ENCODE measurements at regions not wholly inside any gene's neighbourhood (a gene's known extent, or its start where the extent isn't known, plus 50 kb on each side); places are given as distances from the start of the nearest gene placed in this dataset.

DNA sequence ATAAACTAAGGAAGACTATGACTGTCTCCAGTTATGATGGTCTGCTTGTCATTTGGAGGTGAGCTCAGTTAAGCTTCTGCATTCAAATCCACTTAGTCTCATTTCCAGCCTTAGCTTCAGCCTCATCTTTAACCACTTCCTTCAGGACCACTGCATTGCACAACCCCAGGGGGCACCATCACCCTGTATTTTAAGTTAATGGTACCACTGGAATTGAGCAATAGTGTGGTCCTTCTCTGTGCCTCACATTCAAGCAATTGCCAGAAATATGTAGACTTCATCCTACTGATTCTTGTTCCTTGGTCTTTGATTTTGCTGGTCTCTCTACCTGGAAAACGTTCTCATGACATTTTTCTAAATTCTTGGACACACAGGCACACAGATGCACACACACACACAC is 131.5 kb upstream of the PTPN3 start:
- no peak overlapping the region for H3K27ac ChIP-seq (replicated peaks; ENCODE audit: low read length)
- no peak overlapping the region for H2BK5ac ChIP-seq (ENCODE audit: low read length)
- WGBS, 2 donors (ENCODE audit: extremely low coverage in 2 of 2, insufficient read length in 2 of 2, insufficient replicate concordance in 1 of 2) = no CpG with 5 or more reads among the region's 1 CpG
- H3K18ac ChIP-seq (ENCODE audit: low read length) = no peak overlapping the region
- no peaks in the 10 kb centered on the region for H3K9me3 ChIP-seq (replicated peaks in 1 of 2; ENCODE audit: control insufficient read depth in 2 of 2, insufficient read depth in 1 of 2, low read depth in 1 of 2, low read length in 2 of 2)
- H3K23ac ChIP-seq (ENCODE audit: low read depth, low read length, poor library complexity) = no peak overlapping the region
- no peak overlapping the region for H3K4me3 ChIP-seq (ENCODE audit: low read length in 2 of 2)
- H4K91ac ChIP-seq (ENCODE audit: low read depth, low read length, poor library complexity) = no peak overlapping the region
- H3K14ac ChIP-seq (ENCODE audit: low read length) = no peak overlapping the region
- no peak overlapping the region for H3K9ac ChIP-seq (ENCODE audit: low read depth, low read length, poor library complexity)
- H3K4ac ChIP-seq (ENCODE audit: low read length) = no peak overlapping the region
- no peak overlapping the region for H2AFZ ChIP-seq (ENCODE audit: low read length)
- no peak overlapping the region for H2BK120ac ChIP-seq (ENCODE audit: low read depth, low read length)
- H3K79me1 ChIP-seq (ENCODE audit: low read depth, low read length) = no peaks in the 10 kb centered on the region
- no peaks in the 10 kb centered on the region for H3K36me3 ChIP-seq (replicated peaks in 1 of 2; ENCODE audit: control insufficient read depth in 2 of 2, insufficient read depth in 2 of 2, low read length in 2 of 2)
- H4K8ac ChIP-seq (ENCODE audit: low read depth, low read length) = no peak overlapping the region
- peaks cover 0 to 19% (median 0%) of the 10 kb centered on the region in 3 experiments for H3K27me3 ChIP-seq (ENCODE audit: control insufficient read depth in 3 of 3, insufficient read depth in 3 of 3, low read depth in 1 of 3, low read length in 3 of 3)
- no peak overlapping the region for H2AK5ac ChIP-seq (ENCODE audit: low read depth, low read length)
- no peaks in the 10 kb centered on the region for H3K4me1 ChIP-seq (ENCODE audit: control insufficient read depth in 2 of 2, insufficient read depth in 1 of 2, low read depth in 1 of 2, low read length in 2 of 2)
- no peak overlapping the region for H3K4me2 ChIP-seq (ENCODE audit: insufficient read depth, low read length, poor library complexity, severe bottlenecking)
- H2BK15ac ChIP-seq (ENCODE audit: low read length) = no peak overlapping the region
- no peak for DNase-seq (ENCODE audit: low spot score)
- H2BK12ac ChIP-seq (ENCODE audit: low read length) = no peak overlapping the region

DNA sequence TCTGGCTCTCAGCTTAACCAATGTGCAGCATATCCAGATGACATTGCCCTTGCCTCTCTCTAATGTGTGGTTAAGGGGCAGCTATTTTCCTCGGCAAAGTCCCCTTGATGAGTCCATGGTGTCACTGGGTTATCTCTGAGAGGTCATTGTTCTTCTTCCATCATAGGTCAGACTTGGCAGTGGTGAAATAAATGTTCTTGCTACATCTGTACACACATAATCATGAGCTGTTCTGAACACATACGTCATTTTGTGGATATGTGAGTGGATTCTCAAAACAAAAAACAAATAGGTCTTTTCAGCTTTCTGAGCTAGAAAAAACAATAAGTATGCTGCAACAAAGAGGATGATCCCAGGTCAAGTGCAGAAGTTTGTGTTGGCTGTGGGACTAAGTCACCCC is 134.7 kb upstream of the PTPN3 start:
- Histone ChIP-seq H4K91ac (ENCODE audit: low read depth, low read length, poor library complexity) (no peak overlapping the region), H3K23ac (ENCODE audit: low read depth, low read length, poor library complexity) (no peak overlapping the region), H3K36me3 (replicated peaks in 1 of 2; ENCODE audit: control insufficient read depth in 2 of 2, insufficient read depth in 2 of 2, low read length in 2 of 2) (no peaks in the 10 kb centered on the region), H3K9me3 (replicated peaks in 1 of 2; ENCODE audit: control insufficient read depth in 2 of 2, insufficient read depth in 1 of 2, low read depth in 1 of 2, low read length in 2 of 2) (no peaks in the 10 kb centered on the region), H3K4me2 (ENCODE audit: insufficient read depth, low read length, poor library complexity, severe bottlenecking) (no peak overlapping the region), H2AK5ac (ENCODE audit: low read depth, low read length) (no peak overlapping the region), H4K8ac (ENCODE audit: low read depth, low read length) (no peak overlapping the region), H3K4ac (ENCODE audit: low read length) (no peak overlapping the region), H2BK5ac (ENCODE audit: low read length) (no peak overlapping the region), H3K14ac (ENCODE audit: low read length) (no peak overlapping the region), H3K4me3 (ENCODE audit: low read length in 2 of 2) (no peak overlapping the region), H3K79me1 (ENCODE audit: low read depth, low read length) (no peaks in the 10 kb centered on the region), H3K9ac (ENCODE audit: low read depth, low read length, poor library complexity) (no peak overlapping the region), H3K27ac (replicated peaks; ENCODE audit: low read length) (no peak overlapping the region), H3K4me1 (ENCODE audit: control insufficient read depth in 2 of 2, insufficient read depth in 1 of 2, low read depth in 1 of 2, low read length in 2 of 2) (no peaks in the 10 kb centered on the region), H2BK12ac (ENCODE audit: low read length) (no peak overlapping the region), H2BK120ac (ENCODE audit: low read depth, low read length) (no peak overlapping the region), H2AFZ (ENCODE audit: low read length) (no peak overlapping the region), H3K27me3 (ENCODE audit: control insufficient read depth in 3 of 3, insufficient read depth in 3 of 3, low read depth in 1 of 3, low read length in 3 of 3) (peaks cover 0 to 21% (median 0%) of the 10 kb centered on the region in 3 experiments), H2BK15ac (ENCODE audit: low read length) (no peak overlapping the region), H3K18ac (ENCODE audit: low read length) (no peak overlapping the region)
- no CpG with 5 or more reads among the region's 2 CpGs for WGBS, 2 donors (ENCODE audit: extremely low coverage in 2 of 2, insufficient read length in 2 of 2, insufficient replicate concordance in 1 of 2)
- no peak for DNase-seq (ENCODE audit: low spot score)

DNA sequence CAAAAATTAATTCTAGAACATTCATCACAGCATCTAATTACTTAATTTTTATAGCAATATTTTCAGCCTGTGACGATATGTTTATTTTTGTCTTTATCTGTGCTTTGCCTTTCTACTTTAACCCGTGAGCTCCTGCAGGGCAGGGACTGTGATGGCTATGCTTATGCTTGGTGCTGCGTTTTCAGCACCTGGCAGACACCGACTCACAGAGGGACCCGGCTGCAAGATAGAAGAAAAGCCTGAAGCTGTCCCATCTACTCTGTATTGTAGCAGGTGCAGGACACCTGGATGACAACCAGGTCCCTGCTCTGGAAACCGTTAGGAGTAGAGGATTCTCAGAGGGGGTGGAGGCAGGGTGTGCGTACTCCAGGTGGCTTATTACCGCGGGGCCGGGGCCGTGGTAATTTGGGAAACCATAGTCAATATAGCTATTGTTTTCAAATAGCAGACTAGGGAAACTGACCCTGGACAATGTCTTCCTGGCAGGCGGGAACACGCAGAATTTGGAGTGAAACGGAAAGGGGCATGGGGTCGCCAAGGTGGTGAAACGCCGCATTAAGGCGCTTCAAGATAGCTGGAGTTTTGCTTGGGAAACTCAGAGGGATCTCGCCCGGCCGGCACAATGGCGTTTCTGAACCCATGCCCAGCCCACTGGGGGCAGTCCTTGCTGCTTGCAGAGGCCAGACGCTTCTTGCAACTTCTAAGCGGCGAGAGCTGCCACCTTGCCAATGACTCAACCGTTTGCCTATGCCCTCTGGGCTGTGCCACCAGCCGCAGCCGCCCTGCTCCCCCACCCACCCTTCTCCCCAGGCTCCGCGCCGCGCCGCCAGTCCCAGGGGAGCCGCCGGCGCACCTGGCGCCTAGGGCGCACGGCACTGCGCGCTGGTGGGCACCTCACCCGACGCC is 140.1 kb upstream of the PALM2AKAP2 start:
- peak overlapping the region; percentile 35 to 84 for H3K4me3 ChIP-seq (ENCODE audit: low read length in 2 of 2)
- peaks cover 0 to 68% (median 32%) of the 10 kb centered on the region in 3 experiments for H3K27me3 ChIP-seq (ENCODE audit: control insufficient read depth in 3 of 3, insufficient read depth in 3 of 3, low read depth in 1 of 3, low read length in 3 of 3)
- H3K9me3 ChIP-seq (replicated peaks in 1 of 2; ENCODE audit: control insufficient read depth in 2 of 2, insufficient read depth in 1 of 2, low read depth in 1 of 2, low read length in 2 of 2) = no peaks in the 10 kb centered on the region
- no peak overlapping the region for H3K9ac ChIP-seq (ENCODE audit: low read depth, low read length, poor library complexity)
- peak overlapping the region; percentile 45 for H3K18ac ChIP-seq (ENCODE audit: low read length)
- DNase-seq (ENCODE audit: low spot score) = peak; percentile 15
- no peak overlapping the region for H3K27ac ChIP-seq (replicated peaks; ENCODE audit: low read length)
- H3K36me3 ChIP-seq (replicated peaks in 1 of 2; ENCODE audit: control insufficient read depth in 2 of 2, insufficient read depth in 2 of 2, low read length in 2 of 2) = no peaks in the 10 kb centered on the region
- no peak overlapping the region for H2BK5ac ChIP-seq (ENCODE audit: low read length)
- no CpG with 5 or more reads among the region's 43 CpGs for WGBS, 2 donors (ENCODE audit: extremely low coverage in 2 of 2, insufficient read length in 2 of 2, insufficient replicate concordance in 1 of 2)
- H2BK120ac ChIP-seq (ENCODE audit: low read depth, low read length) = no peak overlapping the region
- no peaks in the 10 kb centered on the region for H3K79me1 ChIP-seq (ENCODE audit: low read depth, low read length)
- H2BK15ac ChIP-seq (ENCODE audit: low read length) = no peak overlapping the region
- no peak overlapping the region for H4K8ac ChIP-seq (ENCODE audit: low read depth, low read length)
- peaks cover 0 to 6% of the 10 kb centered on the region in 2 donors for H3K4me1 ChIP-seq (ENCODE audit: control insufficient read depth in 2 of 2, insufficient read depth in 1 of 2, low read depth in 1 of 2, low read length in 2 of 2)
- no peak overlapping the region for H3K14ac ChIP-seq (ENCODE audit: low read length)
- no peak overlapping the region for H3K23ac ChIP-seq (ENCODE audit: low read depth, low read length, poor library complexity)
- no peak overlapping the region for H2AK5ac ChIP-seq (ENCODE audit: low read depth, low read length)
- peak overlapping the region; percentile 82 for H2AFZ ChIP-seq (ENCODE audit: low read length)
- H2BK12ac ChIP-seq (ENCODE audit: low read length) = no peak overlapping the region
- no peak overlapping the region for H4K91ac ChIP-seq (ENCODE audit: low read depth, low read length, poor library complexity)
- H3K4me2 ChIP-seq (ENCODE audit: insufficient read depth, low read length, poor library complexity, severe bottlenecking) = peak overlapping the region; percentile 96
- no peak overlapping the region for H3K4ac ChIP-seq (ENCODE audit: low read length)

DNA sequence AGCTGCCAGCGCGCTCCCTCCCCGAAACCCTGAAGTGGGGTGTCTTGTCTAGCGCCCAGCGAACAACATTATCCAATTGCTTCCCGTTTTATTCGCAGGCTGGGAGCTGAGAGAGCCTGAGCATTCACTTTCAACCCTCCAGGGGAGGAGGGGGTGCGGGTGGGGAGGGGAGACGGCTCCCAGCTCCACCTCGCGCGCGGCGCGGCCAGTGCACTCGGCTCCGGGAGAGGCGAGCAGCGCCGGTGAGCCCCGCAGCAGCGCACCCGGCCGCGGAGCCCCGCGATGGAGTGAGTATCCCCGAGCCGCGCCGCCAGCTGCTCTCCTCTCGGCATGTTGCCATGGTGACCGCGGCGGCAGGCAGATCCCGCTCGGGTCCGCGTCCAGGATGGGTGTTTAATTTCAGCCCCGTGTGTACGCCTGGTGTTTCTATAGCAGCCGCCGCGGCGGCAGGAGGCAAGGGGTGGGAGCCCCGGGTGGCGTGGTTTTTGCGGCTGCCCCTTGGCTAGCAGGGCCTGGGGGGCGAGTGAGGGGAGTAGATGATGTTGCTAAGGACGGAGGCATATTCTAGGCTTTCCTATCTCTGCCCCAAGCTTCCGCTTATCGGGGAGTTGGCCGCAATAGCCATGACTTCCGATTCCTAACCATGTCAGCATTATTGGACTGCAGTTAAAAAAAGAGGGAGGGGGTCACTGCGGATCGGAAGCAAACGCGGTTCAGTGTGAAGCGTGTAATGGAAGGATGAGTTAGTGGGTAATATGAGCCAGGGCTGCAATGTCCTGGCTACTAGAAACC is 139.2 kb upstream of the PALM2AKAP2 start:
- no peak overlapping the region for H2AK5ac ChIP-seq (ENCODE audit: low read depth, low read length)
- no CpG with 5 or more reads among the region's 59 CpGs for WGBS, 2 donors (ENCODE audit: extremely low coverage in 2 of 2, insufficient read length in 2 of 2, insufficient replicate concordance in 1 of 2)
- peak overlapping the region; percentile 82 for H2AFZ ChIP-seq (ENCODE audit: low read length)
- peaks cover 0 to 6% of the 10 kb centered on the region in 2 donors for H3K4me1 ChIP-seq (ENCODE audit: control insufficient read depth in 2 of 2, insufficient read depth in 1 of 2, low read depth in 1 of 2, low read length in 2 of 2)
- no peak overlapping the region for H3K14ac ChIP-seq (ENCODE audit: low read length)
- peak overlapping the region; percentile 35 to 84 for H3K4me3 ChIP-seq (ENCODE audit: low read length in 2 of 2)
- no peak overlapping the region for H2BK120ac ChIP-seq (ENCODE audit: low read depth, low read length)
- H4K8ac ChIP-seq (ENCODE audit: low read depth, low read length) = no peak overlapping the region
- H2BK12ac ChIP-seq (ENCODE audit: low read length) = no peak overlapping the region
- H3K9me3 ChIP-seq (replicated peaks in 1 of 2; ENCODE audit: control insufficient read depth in 2 of 2, insufficient read depth in 1 of 2, low read depth in 1 of 2, low read length in 2 of 2) = no peaks in the 10 kb centered on the region
- H3K27ac ChIP-seq (replicated peaks; ENCODE audit: low read length) = no peak overlapping the region
- H3K27me3 ChIP-seq (ENCODE audit: control insufficient read depth in 3 of 3, insufficient read depth in 3 of 3, low read depth in 1 of 3, low read length in 3 of 3) = peaks cover 0 to 68% (median 32%) of the 10 kb centered on the region in 3 experiments
- H3K18ac ChIP-seq (ENCODE audit: low read length) = no peak overlapping the region
- peak overlapping the region; percentile 45 for H3K9ac ChIP-seq (ENCODE audit: low read depth, low read length, poor library complexity)
- peak overlapping the region; percentile 96 for H3K4me2 ChIP-seq (ENCODE audit: insufficient read depth, low read length, poor library complexity, severe bottlenecking)
- DNase-seq (ENCODE audit: low spot score) = peak; percentile 74
- H4K91ac ChIP-seq (ENCODE audit: low read depth, low read length, poor library complexity) = no peak overlapping the region
- H3K23ac ChIP-seq (ENCODE audit: low read depth, low read length, poor library complexity) = no peak overlapping the region
- H2BK15ac ChIP-seq (ENCODE audit: low read length) = no peak overlapping the region
- no peaks in the 10 kb centered on the region for H3K79me1 ChIP-seq (ENCODE audit: low read depth, low read length)
- no peak overlapping the region for H3K4ac ChIP-seq (ENCODE audit: low read length)
- no peaks in the 10 kb centered on the region for H3K36me3 ChIP-seq (replicated peaks in 1 of 2; ENCODE audit: control insufficient read depth in 2 of 2, insufficient read depth in 2 of 2, low read length in 2 of 2)
- H2BK5ac ChIP-seq (ENCODE audit: low read length) = no peak overlapping the region

Data from neuronal stem cell (in vitro differentiated cells).